ENCODE measurements at regions not wholly inside any gene's neighbourhood (a gene's known extent, or its start where the extent isn't known, plus 50 kb on each side); places are given as distances from the start of the nearest gene placed in this dataset.

DNA sequence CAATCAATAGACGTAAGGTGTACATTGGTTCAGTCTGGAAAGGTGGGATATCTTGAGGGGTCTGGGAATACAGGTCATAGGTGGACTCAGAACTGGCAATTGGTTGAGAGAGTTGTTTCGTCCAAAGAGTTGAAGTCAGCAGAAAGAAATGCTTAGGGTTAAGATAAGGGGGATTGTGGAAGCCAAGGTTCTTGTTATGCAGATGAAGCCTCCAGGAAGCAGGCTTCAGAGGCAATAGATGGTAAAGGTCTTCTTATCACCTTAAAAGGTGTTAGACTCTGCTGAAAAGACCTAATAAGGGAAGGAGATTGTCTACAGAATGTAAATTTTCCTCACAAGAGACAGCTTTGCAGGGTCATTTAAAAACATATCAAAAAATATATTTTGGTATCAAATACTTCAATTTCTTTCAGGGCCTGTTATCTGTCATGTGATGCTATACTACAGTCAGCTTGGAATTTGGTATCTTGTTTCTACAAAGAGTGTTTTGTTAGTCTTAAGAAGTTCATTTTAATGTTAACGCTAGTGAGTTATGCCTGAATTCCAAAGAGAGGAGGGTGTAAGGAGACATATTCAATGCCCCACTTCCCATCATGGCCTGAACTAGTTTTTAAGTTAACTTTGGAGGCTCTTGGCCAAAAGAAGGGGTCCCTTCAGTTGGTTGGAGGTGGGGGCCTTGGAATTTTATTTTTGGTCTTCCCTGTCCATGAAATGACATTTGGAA lies 378.2 kb upstream of the ROBO2 start:
- no peaks in the 10 kb centered on the region for H3K27me3 ChIP-seq
- H3K4me3 ChIP-seq: no peak overlapping the region
- no peak overlapping the region for H3K27ac ChIP-seq
- ATAC-seq (ENCODE audit: low FRiP score in 2 of 2) (no peak), DNase-seq (no peak)
- H3K9me3 ChIP-seq: no peaks in the 10 kb centered on the region
- WGBS, 2 donors: 73 to 74% methylated on average over 3 of the region's 3 CpGs
- H3K36me3 ChIP-seq: no peaks in the 10 kb centered on the region
- H3K4me1 ChIP-seq: no peaks in the 10 kb centered on the region
- TF ChIP-seq, protein P1, sequence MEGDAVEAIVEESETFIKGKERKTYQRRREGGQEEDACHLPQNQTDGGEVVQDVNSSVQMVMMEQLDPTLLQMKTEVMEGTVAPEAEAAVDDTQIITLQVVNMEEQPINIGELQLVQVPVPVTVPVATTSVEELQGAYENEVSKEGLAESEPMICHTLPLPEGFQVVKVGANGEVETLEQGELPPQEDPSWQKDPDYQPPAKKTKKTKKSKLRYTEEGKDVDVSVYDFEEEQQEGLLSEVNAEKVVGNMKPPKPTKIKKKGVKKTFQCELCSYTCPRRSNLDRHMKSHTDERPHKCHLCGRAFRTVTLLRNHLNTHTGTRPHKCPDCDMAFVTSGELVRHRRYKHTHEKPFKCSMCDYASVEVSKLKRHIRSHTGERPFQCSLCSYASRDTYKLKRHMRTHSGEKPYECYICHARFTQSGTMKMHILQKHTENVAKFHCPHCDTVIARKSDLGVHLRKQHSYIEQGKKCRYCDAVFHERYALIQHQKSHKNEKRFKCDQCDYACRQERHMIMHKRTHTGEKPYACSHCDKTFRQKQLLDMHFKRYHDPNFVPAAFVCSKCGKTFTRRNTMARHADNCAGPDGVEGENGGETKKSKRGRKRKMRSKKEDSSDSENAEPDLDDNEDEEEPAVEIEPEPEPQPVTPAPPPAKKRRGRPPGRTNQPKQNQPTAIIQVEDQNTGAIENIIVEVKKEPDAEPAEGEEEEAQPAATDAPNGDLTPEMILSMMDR (IDR thresholded peaks at IDR 0.05): no peak
- TF ChIP-seq POLR2AphosphoS5 (IDR thresholded peaks at IDR 0.05): no peak
- TF ChIP-seq POLR2A (IDR thresholded peaks at IDR 0.05): no peak
- no peak for TF ChIP-seq EP300 (IDR thresholded peaks at IDR 0.05)

DNA sequence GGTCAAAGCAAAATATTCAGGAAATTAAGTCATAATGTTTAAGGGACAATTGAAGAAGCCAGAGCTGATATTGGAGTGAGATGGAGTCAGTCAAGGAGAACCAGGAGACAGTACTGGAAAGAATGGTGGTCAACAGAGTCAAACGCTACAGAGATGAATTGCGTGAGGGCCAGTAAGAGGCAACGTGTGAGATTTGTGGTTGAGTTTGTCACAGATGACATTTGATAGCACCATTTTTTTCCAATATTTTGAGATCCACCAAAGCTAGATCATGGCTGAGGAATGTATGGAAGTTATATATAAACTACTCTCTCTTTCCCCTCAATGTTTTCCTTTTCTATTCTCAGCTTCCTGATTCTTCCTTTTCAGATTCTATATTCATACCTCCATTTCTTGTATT lies 375.1 kb upstream of the ROBO2 start:
- no peak overlapping the region for H3K27ac ChIP-seq
- ATAC-seq (ENCODE audit: low FRiP score in 2 of 2) (no peak), DNase-seq (no peak)
- no peaks in the 10 kb centered on the region for H3K27me3 ChIP-seq
- H3K4me3 ChIP-seq: no peak overlapping the region
- no peaks in the 10 kb centered on the region for H3K9me3 ChIP-seq
- H3K36me3 ChIP-seq: no peaks in the 10 kb centered on the region
- TF ChIP-seq POLR2A (IDR thresholded peaks at IDR 0.05) (no peak), POLR2AphosphoS5 (IDR thresholded peaks at IDR 0.05) (no peak)
- no peaks in the 10 kb centered on the region for H3K4me1 ChIP-seq
- 89 to 94% methylated on average over 3 of the region's 3 CpGs for WGBS, 2 donors

DNA sequence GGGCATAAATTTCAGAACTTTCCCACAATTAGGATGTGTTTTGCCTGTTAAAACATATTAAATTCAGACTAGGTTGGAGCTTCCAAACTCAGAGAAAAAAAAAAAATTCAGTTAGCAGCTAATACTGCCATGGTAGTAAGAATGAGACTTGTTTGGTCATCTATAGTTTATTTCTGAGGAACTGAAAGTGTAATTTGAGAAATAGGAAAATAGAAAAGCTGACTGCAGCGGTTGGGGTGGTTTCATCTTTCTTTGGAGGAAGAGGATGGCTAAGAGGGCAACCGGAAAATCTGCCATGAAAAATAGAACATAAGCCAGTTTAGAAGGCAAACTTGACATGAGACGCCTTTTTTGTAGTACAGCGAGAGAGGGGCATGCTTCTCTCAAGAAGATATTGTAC lies 371.2 kb upstream of the ROBO2 start:
- WGBS, 2 donors: 87 to 94% methylated on average over 4 of the region's 4 CpGs
- TF ChIP-seq EP300 (IDR thresholded peaks at IDR 0.05) (no peak), POLR2A (IDR thresholded peaks at IDR 0.05) (no peak), POLR2AphosphoS5 (IDR thresholded peaks at IDR 0.05) (no peak)
- TF ChIP-seq, protein P1 (IDR thresholded peaks at IDR 0.05): no peak
- no peaks in the 10 kb centered on the region for H3K27me3 ChIP-seq

DNA sequence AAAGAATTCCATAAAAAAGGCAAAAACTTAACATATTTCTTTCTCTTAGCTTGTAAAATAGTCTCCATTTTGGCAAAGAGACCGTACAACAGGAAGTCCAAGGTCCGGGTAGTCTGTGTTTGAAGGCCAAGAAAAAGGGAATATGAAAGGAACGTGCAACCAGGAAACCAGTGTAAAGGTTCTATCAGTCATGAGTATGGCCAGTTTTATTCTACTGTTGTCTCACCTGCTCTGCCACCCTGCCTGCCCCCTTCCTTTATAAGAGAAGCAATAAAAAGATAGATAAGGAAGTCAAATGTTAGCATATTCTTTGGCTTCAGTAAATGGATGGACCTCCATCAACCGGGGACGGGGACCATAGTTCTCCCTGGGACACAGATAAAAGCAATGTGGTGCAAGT lies 370.6 kb upstream of the ROBO2 start:
- Histone ChIP-seq H3K36me3 (no peaks in the 10 kb centered on the region), H3K27ac (no peak overlapping the region), H3K4me1 (no peaks in the 10 kb centered on the region), H3K4me3 (no peak overlapping the region), H3K9me3 (no peaks in the 10 kb centered on the region), H3K27me3 (no peaks in the 10 kb centered on the region)
- no peak for TF ChIP-seq EP300 (IDR thresholded peaks at IDR 0.05)
- TF ChIP-seq POLR2AphosphoS5 (IDR thresholded peaks at IDR 0.05): no peak
- TF ChIP-seq, protein P1 (IDR thresholded peaks at IDR 0.05): no peak
- no peak for TF ChIP-seq POLR2A (IDR thresholded peaks at IDR 0.05)
- ATAC-seq (ENCODE audit: low FRiP score in 2 of 2) (no peak), DNase-seq (no peak)
- WGBS, 2 donors: 86 to 88% methylated on average over 5 of the region's 5 CpGs

More for the DNA sequence above, 371.2 kb upstream of the ROBO2 start:
- Histone ChIP-seq H3K4me3 (no peak overlapping the region), H3K9me3 (no peaks in the 10 kb centered on the region), H3K4me1 (no peaks in the 10 kb centered on the region), H3K36me3 (no peaks in the 10 kb centered on the region), H3K27ac (no peak overlapping the region)
- DNase-seq (no peak), ATAC-seq (ENCODE audit: low FRiP score in 2 of 2) (no peak)

DNA sequence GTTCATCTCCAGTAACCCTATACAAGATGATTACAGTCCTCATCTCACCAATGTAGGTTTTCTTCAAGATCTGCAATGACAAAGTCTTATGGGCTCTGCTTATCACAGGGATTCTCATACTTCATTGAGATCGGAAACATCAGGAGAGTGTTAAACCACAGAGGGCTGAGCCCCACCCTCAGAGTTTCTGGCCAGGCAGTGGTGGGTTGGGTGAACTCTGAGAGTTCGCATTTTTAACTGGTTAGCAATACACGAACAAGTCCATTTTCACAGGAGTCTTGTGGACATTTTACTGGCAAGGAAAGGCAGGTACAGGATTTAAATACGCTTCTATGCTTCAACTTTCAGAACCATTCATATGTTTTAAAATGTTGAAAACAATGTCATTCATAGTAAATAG lies 366.7 kb upstream of the ROBO2 start:
- H3K4me3 ChIP-seq: no peak overlapping the region
- TF ChIP-seq EP300 (IDR thresholded peaks at IDR 0.05) (no peak), POLR2A (IDR thresholded peaks at IDR 0.05) (no peak), POLR2AphosphoS5 (IDR thresholded peaks at IDR 0.05) (no peak)
- TF ChIP-seq, protein P1 (IDR thresholded peaks at IDR 0.05): no peak
- H3K9me3 ChIP-seq: no peaks in the 10 kb centered on the region
- 66 to 83% methylated on average over 4 of the region's 4 CpGs for WGBS, 2 donors
- H3K4me1 ChIP-seq: no peaks in the 10 kb centered on the region
- DNase-seq (no peak), ATAC-seq (ENCODE audit: low FRiP score in 2 of 2) (no peak)
- H3K36me3 ChIP-seq: no peaks in the 10 kb centered on the region
- no peaks in the 10 kb centered on the region for H3K27me3 ChIP-seq
- H3K27ac ChIP-seq: no peak overlapping the region
